ENCODE measurements at regions not wholly inside any gene's neighbourhood (a gene's known extent, or its start where the extent isn't known, plus 50 kb on each side); places are given as distances from the start of the nearest gene placed in this dataset.

GRCh38 chr7:156101355-156101754, 289.1 kb upstream of the SHH start:
- H3K36me3 ChIP-seq = no peaks in the 10 kb centered on the region
- H3K4me3 ChIP-seq = no peak overlapping the region
- H3K27ac ChIP-seq = no peak overlapping the region
- DNase-seq = no peak
- ATAC-seq (ENCODE audit: low FRiP score in 2 of 2) = no peak
- H3K9me3 ChIP-seq = no peaks in the 10 kb centered on the region
- H3K27me3 ChIP-seq = no peaks in the 10 kb centered on the region
- H3K4me1 ChIP-seq = no peaks in the 10 kb centered on the region
- TF ChIP-seq POLR2AphosphoS5 (IDR thresholded peaks at IDR 0.05) (no peak), POLR2A (IDR thresholded peaks at IDR 0.05) (no peak), EP300 (IDR thresholded peaks at IDR 0.05) (no peak), CTCF (IDR thresholded peaks at IDR 0.05) (no peak)
- 94 to 95% methylated on average over 6 of the region's 6 CpGs for WGBS, 2 donors

GRCh38 chr7:156100086-156100485, 287.8 kb upstream of the SHH start:
- WGBS, 2 donors = 74 to 81% methylated on average over 6 of the region's 6 CpGs
- Histone ChIP-seq H3K9me3 (no peaks in the 10 kb centered on the region), H3K27ac (no peak overlapping the region), H3K4me3 (no peak overlapping the region), H3K27me3 (no peaks in the 10 kb centered on the region), H3K4me1 (no peaks in the 10 kb centered on the region), H3K36me3 (no peaks in the 10 kb centered on the region)
- ATAC-seq (ENCODE audit: low FRiP score in 2 of 2) (no peak), DNase-seq (no peak)
- TF ChIP-seq CTCF (IDR thresholded peaks at IDR 0.05) (no peak), POLR2AphosphoS5 (IDR thresholded peaks at IDR 0.05) (no peak), POLR2A (IDR thresholded peaks at IDR 0.05) (no peak), EP300 (IDR thresholded peaks at IDR 0.05) (no peak)

- Histone ChIP-seq H3K4me1 (no peaks in the 10 kb centered on the region), H3K27ac (no peak overlapping the region)
- no peak for ATAC-seq (ENCODE audit: low FRiP score in 2 of 2)
Measured at GRCh38 chr7:156099085-156099484, 286.8 kb upstream of the SHH start.

GRCh38 chr7:156096771-156097538, 284.7 kb upstream of the SHH start:
- DNase-seq = no peak
- no peaks in the 10 kb centered on the region for H3K4me1 ChIP-seq
- TF ChIP-seq CTCF (IDR thresholded peaks at IDR 0.05) (no peak), POLR2A (IDR thresholded peaks at IDR 0.05) (no peak), POLR2AphosphoS5 (IDR thresholded peaks at IDR 0.05) (no peak), EP300 (IDR thresholded peaks at IDR 0.05) (no peak)
- WGBS, 2 donors = 61 to 65% methylated on average over 19 to 20 of the region's 20 CpGs
- no peaks in the 10 kb centered on the region for H3K36me3 ChIP-seq
- no peaks in the 10 kb centered on the region for H3K27me3 ChIP-seq
- no peak overlapping the region for H3K27ac ChIP-seq
- no peak for ATAC-seq (ENCODE audit: low FRiP score in 2 of 2)
- no peaks in the 10 kb centered on the region for H3K9me3 ChIP-seq
- no peak overlapping the region for H3K4me3 ChIP-seq

More at GRCh38 chr7:156099085-156099484, 286.8 kb upstream of the SHH start:
- Histone ChIP-seq H3K36me3 (no peaks in the 10 kb centered on the region), H3K9me3 (no peaks in the 10 kb centered on the region), H3K27me3 (no peaks in the 10 kb centered on the region), H3K4me3 (no peak overlapping the region)
- 89 to 91% methylated on average over 10 of the region's 10 CpGs for WGBS, 2 donors
- no peak for DNase-seq
- TF ChIP-seq POLR2AphosphoS5 (IDR thresholded peaks at IDR 0.05) (no peak), POLR2A (IDR thresholded peaks at IDR 0.05) (no peak), EP300 (IDR thresholded peaks at IDR 0.05) (no peak), CTCF (IDR thresholded peaks at IDR 0.05) (no peak)

Data from upper lobe of left lung (tissue), 6 donors.